PC-9 (cell line): ENCODE measurements at regions not wholly inside any gene's neighbourhood (a gene's known extent, or its start where the extent isn't known, plus 50 kb on each side); places are given as distances from the start of the nearest gene placed in this dataset.
A peak's percentile ranks its signal among the peaks of the same experiment; 100 is the strongest.

Source experiments
- BruUV-seq: library from RNA; stranded (reverse); fragments of 400-500 nt; replicated peaks from 2 replicates; lab custom pipeline; 2021; lab: Mats Ljungman, UMichigan
- CTCF ChIA-PET: fragments of 300-600 bp; sonication (Branson Sonifier 250); formaldehyde crosslinking; loops from one replicate; lab custom pipeline; 2022; ENCODE audit warnings: antibody characterized with exemption; lab: Charles Lee
- POLR2A ChIA-PET: fragments of 300-600 bp; sonication (Branson Sonifier 250); formaldehyde crosslinking; loops from one replicate; lab custom pipeline; 2022; ENCODE audit warnings: antibody characterized with exemption; ENCODE audit not compliant: unreplicated experiment; lab: Charles Lee
- DNase-seq, 2 experiments: peaks; one replicate each; pipeline versions ENCODE4 v3.0.0 to v3.0.0-alpha.2; 2015 to 2022; ENCODE audit warnings: mixed read lengths in 1 of 2
- H2AFZ ChIP-seq: fragments of 200-600 bp; sonication (generic); 2 replicates; pipeline ENCODE4 v1.8.1; 2017; ENCODE audit warnings: antibody characterized with exemption
- H3F3A ChIP-seq: fragments of 200-600 bp; sonication (generic); 2 replicates; pipeline ENCODE4 v1.8.1; 2017; ENCODE audit warnings: antibody characterized with exemption, mild to moderate bottlenecking, low read depth; ENCODE audit not compliant: insufficient read depth
- H3K27ac ChIP-seq: fragments of 200-600 bp; sonication (generic); 2 replicates; pipeline ENCODE4 v1.6.1; 2016; ENCODE audit warnings: mixed run types
- H3K27me3 ChIP-seq: fragments of 200-600 bp; sonication (generic); 2 replicates; pipeline ENCODE4 v1.6.1; 2016; ENCODE audit warnings: low read depth, mixed run types; ENCODE audit not compliant: insufficient read depth
- H3K36me3 ChIP-seq: fragments of 200-600 bp; sonication (generic); 2 replicates; pipeline ENCODE4 v1.6.1; 2016; ENCODE audit warnings: low read depth, mixed run types
- H3K4me1 ChIP-seq: fragments of 200-600 bp; sonication (generic); replicated peaks from 2 replicates; pipeline ENCODE4 v1.6.1; 2016; ENCODE audit warnings: mixed run types; ENCODE audit not compliant: insufficient read depth
- H3K4me2 ChIP-seq: fragments of 200-600 bp; sonication (generic); 2 replicates; pipeline ENCODE4 v1.6.1; 2017; ENCODE audit warnings: mixed run types
- H3K4me3 ChIP-seq: fragments of 200-600 bp; sonication (generic); 2 replicates; pipeline ENCODE4 v1.6.1; 2016; ENCODE audit warnings: mixed run types
- H3K79me2 ChIP-seq: fragments of 200-600 bp; sonication (generic); 2 replicates; pipeline ENCODE4 v1.6.1; 2017; ENCODE audit warnings: low read depth, mixed run types
- H3K9me2 ChIP-seq: fragments of 200-600 bp; sonication (generic); 2 replicates; pipeline ENCODE4 v1.8.1; 2017; ENCODE audit warnings: mild to moderate bottlenecking; ENCODE audit not compliant: insufficient read depth
- H3K9me3 ChIP-seq: fragments of 200-600 bp; sonication (generic); 2 replicates; pipeline ENCODE4 v1.8.1; 2016; ENCODE audit warnings: low read depth; ENCODE audit not compliant: insufficient read depth
- H4K20me1 ChIP-seq: fragments of 200-600 bp; sonication (generic); 2 replicates; pipeline ENCODE4 v1.8.1; 2017; ENCODE audit not compliant: insufficient read depth
- CTCF ChIP-seq: fragments of 200-600 bp; sonication (generic); conservative IDR thresholded peaks from 2 replicates; pipeline ENCODE4 v1.6.1; 2017; ENCODE audit warnings: mixed run types, antibody characterized with exemption, mild to moderate bottlenecking, moderate library complexity
- EZH2 ChIP-seq: fragments of 200-600 bp; sonication (generic); IDR thresholded peaks from 2 replicates; pipeline ENCODE4 v1.8.0; 2017; ENCODE audit warnings: antibody characterized with exemption, low read depth
- intact Hi-C: fragments of 100-400 bp; cut with micrococcal nuclease; formaldehyde crosslinking; loops from one replicate; pipeline ENCODE4 v1.10.0; 2022; ENCODE audit not compliant: unreplicated experiment

- BruUV-seq = TSS peak; percentile 57
- Histone ChIP-seq H3K79me2 (no peaks in the 10 kb centered on the region), H3K36me3 (no peaks in the 10 kb centered on the region), H3K4me3 (no peak overlapping the region), H3K4me1 (peaks cover 50% of the 10 kb centered on the region), H3F3A (peaks cover 26% of the 10 kb centered on the region), H3K9me3 (no peaks in the 10 kb centered on the region), H2AFZ (no peak overlapping the region), H4K20me1 (no peaks in the 10 kb centered on the region), H3K27ac (no peak overlapping the region), H3K4me2 (no peak overlapping the region), H3K27me3 (no peaks in the 10 kb centered on the region), H3K9me2 (no peaks in the 10 kb centered on the region; the same call in 1 of the 2 replicates)
- TF ChIP-seq CTCF (no peak), EZH2 (no peak)
- no peak for DNase-seq
- intact Hi-C loops = no loop called here
- CTCF ChIA-PET = interaction anchor here (0.9 kb wide), 1 partner anchor 39 kb away, joined by 3 read pairs; no protein-coding TSS in a partner anchor
- POLR2A ChIA-PET = interaction anchor here (0.6 to 0.9 kb wide), 3 partner anchors 11 to 59 kb away, joined by 4 to 12 read pairs (median 4); partner anchors contain the start of gene BZW1
Measured at GRCh38 chr2:200752332-200752731, 59.4 kb upstream of the BZW1 start.

GRCh38 chr2:200752835-200753234 lies 58.9 kb upstream of the BZW1 start:
- Histone ChIP-seq H3K9me3 (no peaks in the 10 kb centered on the region), H3K27me3 (no peaks in the 10 kb centered on the region), H3K4me1 (peaks cover 55% of the 10 kb centered on the region), H4K20me1 (no peaks in the 10 kb centered on the region), H2AFZ (no peak overlapping the region), H3K4me2 (no peak overlapping the region), H3F3A (peaks cover 31% of the 10 kb centered on the region), H3K4me3 (no peak overlapping the region), H3K79me2 (no peaks in the 10 kb centered on the region), H3K9me2 (no peaks in the 10 kb centered on the region; the same call in 1 of the 2 replicates), H3K36me3 (no peaks in the 10 kb centered on the region), H3K27ac (no peak overlapping the region)
- ChIA-PET POLR2A (no interaction called here), CTCF (no interaction called here)
- intact Hi-C loops = no loop called here
- DNase-seq = no peak
- TF ChIP-seq EZH2 = no peak
- no peak for TF ChIP-seq CTCF
- no TSS peak for BruUV-seq

- H3K27ac ChIP-seq = peak overlapping the region; percentile 83
- H3K4me1 ChIP-seq = peaks cover 67% of the 10 kb centered on the region
- POLR2A ChIA-PET = interaction anchor here (0.5 to 0.7 kb wide), 8 partner anchors 8 to 132 kb away, joined by 3 to 8 read pairs (median 3); partner anchors contain the start of gene PPIL3
Measured at GRCh38 chr2:200756618-200757321, 54.9 kb upstream of the BZW1 start.

More at GRCh38 chr2:200756618-200757321, 54.9 kb upstream of the BZW1 start:
- Histone ChIP-seq H3K27me3 (no peaks in the 10 kb centered on the region), H3K4me2 (peak overlapping the region; percentile 61), H3K9me3 (no peaks in the 10 kb centered on the region), H3F3A (peaks cover 46% of the 10 kb centered on the region), H3K36me3 (no peaks in the 10 kb centered on the region), H3K79me2 (no peaks in the 10 kb centered on the region), H4K20me1 (no peaks in the 10 kb centered on the region), H3K4me3 (peak overlapping the region; percentile 2; the same call in 1 of the 2 replicates), H2AFZ (no peak overlapping the region), H3K9me2 (no peaks in the 10 kb centered on the region; the same call in 1 of the 2 replicates)
- DNase-seq = peak; percentile 64 to 89
- CTCF ChIA-PET = interaction anchor here (0.6 kb wide), 1 partner anchor 11 kb away, joined by 3 read pairs; no protein-coding TSS in a partner anchor
- intact Hi-C loops = loop anchor here (2.0 kb wide), 2 partner anchors 44 to 54 kb away; partner anchors contain the start of gene BZW1
- TF ChIP-seq EZH2 = no peak
- no TSS peak for BruUV-seq
